Esophagus (tissue), 2 donors: ENCODE measurements at regions not wholly inside any gene's neighbourhood (a gene's known extent, or its start where the extent isn't known, plus 50 kb on each side); places are given as distances from the start of the nearest gene placed in this dataset.

Source experiments
- H3K27ac ChIP-seq, 2 donors: one replicate each; pipeline ENCODE4 v1.5.1; 2013; ENCODE audit warnings: low read depth in 2 of 2, mild to moderate bottlenecking in 2 of 2, inconsistent platforms in 1 of 2, low read length in 1 of 2, moderate library complexity in 1 of 2
- H3K27me3 ChIP-seq, 2 donors: one replicate each; pipeline ENCODE4 v1.6.1; 2013; ENCODE audit warnings: low read length in 2 of 2, control low read depth in 1 of 2, mild to moderate bottlenecking in 1 of 2; ENCODE audit not compliant: insufficient read depth in 2 of 2, control insufficient read depth in 1 of 2
- H3K36me3 ChIP-seq, 2 donors: one replicate each; pipeline ENCODE4 v1.6.1; 2013; ENCODE audit warnings: low read length in 1 of 2; ENCODE audit not compliant: control insufficient read depth in 2 of 2, insufficient read depth in 2 of 2
- H3K4me1 ChIP-seq, 2 donors: one replicate each; pipeline ENCODE4 v1.6.1; 2013; ENCODE audit warnings: low read length in 1 of 2; ENCODE audit not compliant: control insufficient read depth in 2 of 2, insufficient read depth in 2 of 2
- H3K4me3 ChIP-seq, 2 donors: one replicate each; pipeline ENCODE4 v1.5.1; 2013; ENCODE audit warnings: low read length in 2 of 2, mild to moderate bottlenecking in 2 of 2, low read depth in 1 of 2, moderate library complexity in 1 of 2
- H3K9me3 ChIP-seq, 2 donors: one replicate each; pipeline ENCODE4 v1.6.1; 2013; ENCODE audit warnings: mild to moderate bottlenecking in 2 of 2, low read depth in 1 of 2, low read length in 1 of 2, moderate library complexity in 1 of 2; ENCODE audit not compliant: control insufficient read depth in 2 of 2, insufficient read depth in 1 of 2
- WGBS, 2 donors: extraction: QIAGEN DNeasy Blood & Tissue Kit; methylation state at CpG; one replicate each; pipeline ENCODE4 v1.1.7; 2013; 5-methylcytosine and 5-hydroxymethylcytosine counted together
- donor health status: healthy with polysubstance abuse.
- donor health status: Bipolar disorder and iron deficiency.

DNA sequence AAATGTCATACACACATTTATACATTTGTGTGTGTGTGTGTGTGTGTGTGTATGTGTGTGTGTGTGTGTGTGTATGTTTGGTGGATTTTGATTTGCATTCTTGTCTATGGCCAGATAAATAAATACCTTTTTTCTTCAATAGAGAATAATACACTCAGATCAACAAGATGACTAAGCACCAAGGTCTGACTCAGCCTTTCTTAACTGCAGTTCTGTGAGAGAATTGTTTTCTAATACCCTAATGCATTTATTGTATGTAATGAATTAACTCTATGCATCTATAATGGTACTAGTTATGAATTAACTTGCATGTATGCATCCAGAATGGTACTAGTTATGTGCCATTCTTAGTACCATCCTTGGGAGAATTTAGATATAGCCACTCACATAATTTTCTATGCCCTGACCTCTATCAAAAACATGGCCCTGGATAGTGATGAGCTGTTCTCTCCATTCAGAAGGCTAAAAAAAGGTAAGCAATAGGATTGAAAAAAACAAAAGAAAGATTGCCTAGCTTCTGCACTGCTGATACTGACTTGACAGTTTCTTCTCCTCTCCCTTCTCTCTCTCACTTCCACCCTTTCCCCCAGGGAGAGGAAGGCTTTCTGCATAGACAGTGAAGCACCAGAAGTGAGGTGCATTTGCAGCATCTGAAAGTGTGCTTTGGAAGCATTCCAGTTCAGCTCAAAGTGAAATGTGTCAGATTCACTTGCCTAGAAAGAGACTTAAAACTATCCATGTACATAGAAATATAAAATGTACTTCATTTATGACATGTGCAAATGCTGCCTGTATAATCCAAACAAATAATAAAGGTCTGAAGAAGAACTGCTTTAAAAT lies 55.1 kb upstream of the CCDC112 start:
- Histone ChIP-seq H3K27me3 (no peaks in the 10 kb centered on the region), H3K4me1 (no peaks in the 10 kb centered on the region), H3K36me3 (no peaks in the 10 kb centered on the region), H3K9me3 (peaks cover 0 to 3% of the 10 kb centered on the region in 2 donors), H3K27ac (no peak overlapping the region), H3K4me3 (no peak overlapping the region)

DNA sequence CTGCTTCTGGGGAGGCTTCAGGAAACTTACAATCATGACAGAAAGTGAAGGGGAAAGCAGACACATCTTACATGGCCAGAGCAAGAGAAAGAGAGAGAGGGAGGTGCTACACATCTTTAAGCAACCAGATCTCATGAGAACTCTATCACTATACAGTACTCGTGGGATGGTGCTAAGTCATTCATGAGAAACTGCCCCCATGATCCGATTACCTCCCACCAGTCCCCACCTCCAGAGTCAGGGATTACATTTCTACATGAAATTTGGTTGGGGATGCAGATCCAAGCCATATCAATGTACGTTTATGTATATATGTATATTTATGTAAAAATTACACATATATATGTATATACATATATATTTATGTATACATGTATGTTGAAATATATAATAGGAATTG lies 54.4 kb upstream of the CCDC112 start:
- H3K9me3 ChIP-seq: peaks cover 0 to 3% of the 10 kb centered on the region in 2 donors
- 84 to 91% methylated on average over 3 of the region's 3 CpGs for WGBS, 2 donors
- H3K27ac ChIP-seq: no peak overlapping the region
- H3K27me3 ChIP-seq: no peaks in the 10 kb centered on the region
- H3K4me3 ChIP-seq: no peak overlapping the region
- no peaks in the 10 kb centered on the region for H3K36me3 ChIP-seq
- H3K4me1 ChIP-seq: no peaks in the 10 kb centered on the region

DNA sequence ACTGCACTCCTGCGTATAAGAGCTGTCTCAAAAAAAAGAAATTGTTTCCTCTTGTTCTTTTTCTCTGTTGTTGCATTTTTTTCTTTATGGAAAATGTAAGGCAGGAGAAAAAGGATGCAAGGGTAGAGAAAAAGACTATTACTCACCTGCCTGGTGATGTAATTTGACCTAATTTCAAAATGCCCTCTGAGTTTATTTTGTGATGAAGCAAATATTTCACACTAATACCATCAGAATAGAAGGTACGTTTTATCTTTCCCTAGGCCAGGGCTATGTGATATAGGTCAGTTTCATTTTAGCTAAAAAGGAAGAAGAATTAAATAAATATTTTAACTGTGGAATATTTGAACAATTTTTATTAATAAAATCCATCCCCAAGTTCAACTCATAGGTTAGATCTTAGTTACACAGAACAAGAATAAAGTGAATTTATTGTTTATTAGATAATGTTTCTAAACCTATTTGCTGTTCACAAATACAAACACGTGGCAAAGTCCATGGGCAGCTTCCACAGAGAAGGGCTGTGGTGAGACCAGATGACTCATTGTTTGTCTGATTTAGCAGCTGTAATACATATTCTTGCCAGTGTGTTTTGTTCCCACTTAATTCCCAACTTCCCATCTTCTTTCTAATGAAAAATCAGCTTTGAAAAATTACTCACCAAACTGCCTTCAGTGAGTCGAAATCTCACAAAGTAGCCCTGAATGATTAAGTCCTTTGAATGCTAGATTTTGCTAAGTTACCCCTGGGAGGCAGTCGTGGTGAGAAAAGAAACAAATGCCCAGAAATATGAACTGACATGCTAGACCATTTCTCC lies 52.8 kb upstream of the CCDC112 start:
- Histone ChIP-seq H3K36me3 (no peaks in the 10 kb centered on the region), H3K27ac (no peak overlapping the region), H3K4me3 (no peak overlapping the region), H3K4me1 (no peaks in the 10 kb centered on the region), H3K9me3 (peaks cover 0 to 3% of the 10 kb centered on the region in 2 donors), H3K27me3 (no peaks in the 10 kb centered on the region)
- 32% methylated on average over 5 of the region's 5 CpGs for WGBS, 2 donors

DNA sequence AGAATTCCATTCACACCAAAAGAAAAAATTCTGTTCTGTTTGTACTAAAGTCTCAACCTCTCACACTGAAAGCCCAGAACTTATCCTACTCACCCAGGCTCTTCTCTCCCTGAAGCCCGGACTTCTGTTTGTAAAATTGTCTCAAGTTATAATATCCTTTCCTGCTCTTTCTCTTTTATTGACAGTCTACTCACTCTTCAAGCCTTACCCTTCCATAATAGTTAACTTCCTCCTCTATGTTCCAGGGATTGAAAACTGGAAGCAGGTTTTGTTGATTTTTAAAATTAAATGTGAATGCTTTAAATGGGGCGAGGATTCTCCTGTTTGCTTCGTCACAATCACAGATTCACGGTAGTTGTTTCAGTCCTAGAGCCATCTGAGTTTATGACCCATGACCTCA lies 51.7 kb upstream of the CCDC112 start:
- 82 to 85% methylated on average over 4 of the region's 4 CpGs for WGBS, 2 donors

More for the DNA sequence above, 51.7 kb upstream of the CCDC112 start:
- Histone ChIP-seq H3K27ac (no peak overlapping the region), H3K4me1 (no peaks in the 10 kb centered on the region), H3K36me3 (no peaks in the 10 kb centered on the region), H3K9me3 (peaks cover 0 to 3% of the 10 kb centered on the region in 2 donors), H3K27me3 (no peaks in the 10 kb centered on the region), H3K4me3 (no peak overlapping the region)
